Stimulated activated CD4-positive, alpha-beta T cell treated with anti-CD3 and anti-CD28 coated beads, Interleukin-4, amount 100 ng/mL, for 4 hours (primary cell): ENCODE measurements at regions not wholly inside any gene's neighbourhood (a gene's known extent, or its start where the extent isn't known, plus 50 kb on each side); places are given as distances from the start of the nearest gene placed in this dataset.

Experiments used
- DNase-seq, 2 experiments: peaks; one replicate each; pipeline ENCODE4 v3.0.0-alpha.2; 2020

- DNase-seq = no peak
Measured at GRCh38 chr2:41707790-41708451, 339.9 kb upstream of the PKDCC start.

GRCh38 chr2:41709702-41710599 is 337.9 kb upstream of the PKDCC start:
- DNase-seq = no peak

GRCh38 chr2:41710944-41711343 is 336.9 kb upstream of the PKDCC start:
- no peak for DNase-seq

- no peak for DNase-seq
Measured at GRCh38 chr2:41711736-41712135, 336.1 kb upstream of the PKDCC start.

- DNase-seq = no peak
Measured at GRCh38 chr2:41716497-41716896, 331.3 kb upstream of the PKDCC start.

- DNase-seq = no peak
Measured at GRCh38 chr2:41717839-41718238, 330.0 kb upstream of the PKDCC start.

- DNase-seq = no peak
Measured at GRCh38 chr2:41718705-41719104, 329.1 kb upstream of the PKDCC start.

- DNase-seq = no peak
Measured at GRCh38 chr2:41719756-41720155, 328.1 kb upstream of the PKDCC start.

GRCh38 chr2:41720331-41721251 is 327.2 kb upstream of the PKDCC start:
- DNase-seq = no peak

- no peak for DNase-seq
Measured at GRCh38 chr2:41722668-41723369, 325.0 kb upstream of the PKDCC start.

GRCh38 chr2:41723526-41723925 is 324.3 kb upstream of the PKDCC start:
- no peak for DNase-seq

GRCh38 chr2:41724465-41724864 is 323.4 kb upstream of the PKDCC start:
- no peak for DNase-seq

- no peak for DNase-seq
Measured at GRCh38 chr2:41725901-41726300, 321.9 kb upstream of the PKDCC start.

- DNase-seq = no peak
Measured at GRCh38 chr2:41726364-41726763, 321.5 kb upstream of the PKDCC start.

- DNase-seq = no peak
Measured at GRCh38 chr2:41727152-41727551, 320.7 kb upstream of the PKDCC start.

- no peak for DNase-seq
Measured at GRCh38 chr2:41727711-41728110, 320.1 kb upstream of the PKDCC start.

GRCh38 chr2:41728788-41729338 is 319.0 kb upstream of the PKDCC start:
- no peak for DNase-seq

- DNase-seq = no peak
Measured at GRCh38 chr2:41729800-41730364, 317.9 kb upstream of the PKDCC start.

- no peak for DNase-seq
Measured at GRCh38 chr2:41735006-41735405, 312.8 kb upstream of the PKDCC start.

GRCh38 chr2:41735476-41735875 is 312.3 kb upstream of the PKDCC start:
- DNase-seq = no peak

GRCh38 chr2:41736105-41736567 is 311.7 kb upstream of the PKDCC start:
- no peak for DNase-seq

- no peak for DNase-seq
Measured at GRCh38 chr2:41736586-41736985, 311.2 kb upstream of the PKDCC start.
